Neural cell (in vitro differentiated cells): ENCODE measurements at regions not wholly inside any gene's neighbourhood (a gene's known extent, or its start where the extent isn't known, plus 50 kb on each side); places are given as distances from the start of the nearest gene placed in this dataset.
"Not testable (repeated sequence)": the region's sequence is repeated elsewhere in the genome, so short reads cannot be mapped to it uniquely, and the experiment has no call there.

Source experiments
- H2AFZ ChIP-seq: fragments of 200-600, 300-800 bp; sonication (generic), shearing (Covaris generic); 2 replicates; pipeline ENCODE4 v1.6.0; 2014; ENCODE audit warnings: low read depth, mild to moderate bottlenecking, antibody characterized with exemption, low read length, moderate library complexity
- H3F3A ChIP-seq: fragments of 200-600 bp; shearing (Covaris generic); 2 replicates; pipeline ENCODE4 v1.6.1; 2016; ENCODE audit warnings: mild to moderate bottlenecking, moderate library complexity, mixed read lengths, antibody characterized with exemption, low read length; ENCODE audit not compliant: insufficient read depth, poor library complexity, severe bottlenecking
- H3K27ac ChIP-seq: fragments of 200-600, 300-800 bp; sonication (generic), shearing (Covaris generic); 2 replicates; pipeline ENCODE4 v1.5.1; 2014; ENCODE audit warnings: mild to moderate bottlenecking, low read length, moderate library complexity
- H3K27me3 ChIP-seq: fragments of 300-800, 200-600 bp; sonication (generic), shearing (Covaris generic); 2 replicates; pipeline ENCODE4 v1.6.0; 2014; ENCODE audit warnings: mild to moderate bottlenecking, low read depth, low read length, moderate library complexity; ENCODE audit not compliant: insufficient read depth
- H3K36me3 ChIP-seq: fragments of 300-800, 200-600 bp; sonication (generic), shearing (Covaris generic); 2 replicates; pipeline ENCODE4 v1.5.1; 2014; ENCODE audit warnings: mild to moderate bottlenecking, antibody characterized with exemption, low read length, moderate library complexity; ENCODE audit not compliant: insufficient read depth
- H3K4me2 ChIP-seq: fragments of 300-800, 200-600 bp; sonication (generic), shearing (Covaris generic); 2 replicates; pipeline ENCODE4 v1.6.0; 2014; ENCODE audit warnings: mild to moderate bottlenecking, low read length
- H3K4me3 ChIP-seq: fragments of 300-800, 200-600 bp; sonication (generic), shearing (Covaris generic); 2 replicates; pipeline ENCODE4 v1.5.1; 2014; ENCODE audit warnings: mild to moderate bottlenecking, low read length, moderate library complexity
- H3K79me2 ChIP-seq: fragments of 200-600 bp; shearing (Covaris generic); replicated peaks from 2 replicates; pipeline ENCODE4 v1.6.0; 2014; ENCODE audit warnings: mild to moderate bottlenecking, low read length, moderate library complexity; ENCODE audit not compliant: insufficient read depth
- H3K9ac ChIP-seq: fragments of 300-800, 200-600 bp; sonication (generic), shearing (Covaris generic); 2 replicates; pipeline ENCODE4 v1.6.1; 2016; ENCODE audit warnings: mild to moderate bottlenecking, low read length, mixed read lengths
- H3K9me2 ChIP-seq: fragments of 200-600 bp; shearing (Covaris generic); 2 replicates; pipeline ENCODE4 v1.6.1; 2016; ENCODE audit warnings: mild to moderate bottlenecking, low read length, mixed read lengths; ENCODE audit not compliant: insufficient read depth
- H3K9me3 ChIP-seq: fragments of 200-600, 300-800 bp; sonication (generic), shearing (Covaris generic); 2 replicates; pipeline ENCODE4 v1.6.1; 2016; ENCODE audit warnings: mild to moderate bottlenecking, mixed run types, low read length, moderate library complexity, mixed read lengths
- H4K20me1 ChIP-seq: fragments of 200-600 bp; shearing (Covaris generic); 2 replicates; pipeline ENCODE4 v1.6.1; 2016; ENCODE audit warnings: mild to moderate bottlenecking, mixed run types; ENCODE audit not compliant: insufficient read depth
- EP300 ChIP-seq: fragments of 450-650 bp; conservative IDR thresholded peaks from 2 replicates; pipeline ENCODE4 v1.6.1; 2014; ENCODE audit warnings: antibody characterized with exemption, mild to moderate bottlenecking, moderate library complexity; ENCODE audit not compliant: poor library complexity, severe bottlenecking
- EZH2 ChIP-seq: fragments of 200-600, 300-800 bp; shearing (Covaris generic), sonication (generic); IDR thresholded peaks from 2 replicates; pipeline ENCODE4 v1.6.1; 2014; ENCODE audit warnings: antibody characterized with exemption, low read length, borderline replicate concordance, mild to moderate bottlenecking; ENCODE audit not compliant: insufficient read depth, poor library complexity, severe bottlenecking
- MXI1 ChIP-seq: fragments of 450-650 bp; conservative IDR thresholded peaks from 2 replicates; pipeline ENCODE4 v1.6.1; 2014; ENCODE audit warnings: antibody characterized with exemption, mild to moderate bottlenecking; ENCODE audit not compliant: poor library complexity, severe bottlenecking
- POLR2AphosphoS5 ChIP-seq: IDR thresholded peaks from 2 replicates; pipeline ENCODE4 v1.6.1; 2012
- RAD21 ChIP-seq: fragments of 450-650 bp; conservative IDR thresholded peaks from 2 replicates; pipeline ENCODE4 v1.6.1; 2014; ENCODE audit warnings: antibody characterized with exemption, mild to moderate bottlenecking, moderate library complexity
- REST ChIP-seq: IDR thresholded peaks from 2 replicates; pipeline ENCODE4 v1.6.1; 2012; ENCODE audit warnings: borderline replicate concordance
- SMC3 ChIP-seq: fragments of 450-650 bp; conservative IDR thresholded peaks from 2 replicates; pipeline ENCODE4 v1.6.1; 2014; ENCODE audit warnings: antibody characterized with exemption, mild to moderate bottlenecking, moderate library complexity; ENCODE audit not compliant: poor library complexity
- TAF1 ChIP-seq: IDR thresholded peaks from 2 replicates; pipeline ENCODE4 v1.6.1; 2012; ENCODE audit warnings: low read depth
- TF ChIP-seq, protein P1 (sequence below): fragments of 450-650 bp; IDR thresholded peaks from 2 replicates; pipeline ENCODE4 v1.5.1; 2014; ENCODE audit warnings: antibody characterized with exemption, mild to moderate bottlenecking, moderate library complexity; ENCODE audit not compliant: poor library complexity, severe bottlenecking

DNA sequence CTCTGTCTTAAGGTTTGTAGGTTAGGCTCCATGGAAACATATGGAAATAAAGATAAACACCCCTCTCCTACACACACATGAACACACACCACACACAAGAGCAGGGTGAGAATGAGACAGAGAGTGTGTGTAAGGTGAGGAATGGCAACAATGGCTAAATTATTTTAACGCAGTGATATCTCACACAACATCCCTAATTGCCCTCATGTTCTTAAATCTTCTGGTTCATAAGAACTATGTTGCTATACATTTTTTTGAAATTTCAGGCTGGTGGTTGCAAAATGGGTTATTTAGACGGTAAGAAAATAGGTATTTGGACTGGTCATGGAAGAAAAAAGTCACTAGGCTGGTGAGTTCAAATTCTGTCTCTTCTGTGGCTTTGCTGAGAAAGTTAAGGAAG, 316.7 kb upstream of the ESRRG start:
- Histone ChIP-seq H3K79me2 (no peaks in the 10 kb centered on the region), H3F3A (no peaks in the 10 kb centered on the region), H3K4me2 (no peak overlapping the region), H3K27ac (no peak overlapping the region), H3K9me2 (no peaks in the 10 kb centered on the region), H3K9me3 (no peaks in the 10 kb centered on the region), H3K9ac (no peak overlapping the region), H3K27me3 (no peaks in the 10 kb centered on the region), H4K20me1 (no peaks in the 10 kb centered on the region), H2AFZ (no peak overlapping the region), H3K4me3 (no peak overlapping the region), H3K36me3 (no peaks in the 10 kb centered on the region)
- TF ChIP-seq POLR2AphosphoS5 = no peak
- TF ChIP-seq MXI1 = no peak

- H4K20me1 ChIP-seq, H3K9me2 ChIP-seq, H3K27me3 ChIP-seq, H3F3A ChIP-seq, H3K9me3 ChIP-seq, H3K4me3 ChIP-seq, H3K27ac ChIP-seq, H3K4me2 ChIP-seq, H3K9ac ChIP-seq, H3K36me3 ChIP-seq, H2AFZ ChIP-seq, H3K79me2 ChIP-seq: not testable (repeated sequence)
These were observed 315.9 kb upstream of the ESRRG start for GRCh38 chr1:217039139-217039538.

- H3K27ac ChIP-seq = no peak overlapping the region
- H2AFZ ChIP-seq = no peak overlapping the region
- H3K9me3 ChIP-seq = no peaks in the 10 kb centered on the region
- H3K27me3 ChIP-seq = no peaks in the 10 kb centered on the region
- H3K4me2 ChIP-seq = no peak overlapping the region
- H3K79me2 ChIP-seq = no peaks in the 10 kb centered on the region
- H3K9me2 ChIP-seq = no peaks in the 10 kb centered on the region
- H3K36me3 ChIP-seq = no peaks in the 10 kb centered on the region
- TF ChIP-seq, protein P1, sequence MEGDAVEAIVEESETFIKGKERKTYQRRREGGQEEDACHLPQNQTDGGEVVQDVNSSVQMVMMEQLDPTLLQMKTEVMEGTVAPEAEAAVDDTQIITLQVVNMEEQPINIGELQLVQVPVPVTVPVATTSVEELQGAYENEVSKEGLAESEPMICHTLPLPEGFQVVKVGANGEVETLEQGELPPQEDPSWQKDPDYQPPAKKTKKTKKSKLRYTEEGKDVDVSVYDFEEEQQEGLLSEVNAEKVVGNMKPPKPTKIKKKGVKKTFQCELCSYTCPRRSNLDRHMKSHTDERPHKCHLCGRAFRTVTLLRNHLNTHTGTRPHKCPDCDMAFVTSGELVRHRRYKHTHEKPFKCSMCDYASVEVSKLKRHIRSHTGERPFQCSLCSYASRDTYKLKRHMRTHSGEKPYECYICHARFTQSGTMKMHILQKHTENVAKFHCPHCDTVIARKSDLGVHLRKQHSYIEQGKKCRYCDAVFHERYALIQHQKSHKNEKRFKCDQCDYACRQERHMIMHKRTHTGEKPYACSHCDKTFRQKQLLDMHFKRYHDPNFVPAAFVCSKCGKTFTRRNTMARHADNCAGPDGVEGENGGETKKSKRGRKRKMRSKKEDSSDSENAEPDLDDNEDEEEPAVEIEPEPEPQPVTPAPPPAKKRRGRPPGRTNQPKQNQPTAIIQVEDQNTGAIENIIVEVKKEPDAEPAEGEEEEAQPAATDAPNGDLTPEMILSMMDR = no peak
- TF ChIP-seq MXI1 (no peak), TAF1 (no peak), SMC3 (no peak), POLR2AphosphoS5 (no peak), EZH2 (no peak), EP300 (no peak), RAD21 (no peak)
- H3F3A ChIP-seq = no peaks in the 10 kb centered on the region
- no peak overlapping the region for H3K4me3 ChIP-seq
- H3K9ac ChIP-seq = no peak overlapping the region
- no peaks in the 10 kb centered on the region for H4K20me1 ChIP-seq
These were observed 313.5 kb upstream of the ESRRG start for GRCh38 chr1:217036757-217037156.

DNA sequence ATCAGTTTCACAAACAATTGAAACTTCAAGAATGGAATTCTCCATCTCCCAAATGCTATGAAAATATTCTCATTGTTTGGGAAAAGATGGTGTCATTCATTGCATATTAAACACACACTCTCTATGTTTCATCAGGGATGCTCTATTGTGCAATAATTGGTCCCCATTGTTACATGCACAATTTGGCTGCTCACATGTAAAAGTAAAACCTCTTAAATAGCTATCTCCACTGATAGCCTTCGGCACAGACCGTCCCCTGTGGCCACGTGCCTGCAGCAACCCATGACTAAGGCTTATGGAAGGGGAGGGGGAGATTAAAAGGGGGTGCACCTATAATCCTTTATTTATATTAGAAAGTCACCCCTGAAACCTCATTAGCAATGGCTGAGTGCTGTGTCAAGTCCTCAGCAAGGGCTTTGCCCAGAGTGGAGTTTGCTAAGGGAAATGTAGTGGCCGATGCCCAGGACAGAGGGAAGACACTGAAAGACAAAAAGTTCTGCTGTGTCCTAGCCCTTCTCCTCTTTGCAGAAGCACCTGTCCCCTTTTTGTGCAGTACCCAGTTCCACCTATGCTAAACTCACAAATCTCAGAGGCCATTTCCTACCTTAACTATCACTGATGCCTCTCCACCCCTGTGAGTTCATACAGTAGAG, 309.6 kb upstream of the ESRRG start:
- Histone ChIP-seq H3K4me2 (no peak overlapping the region), H3F3A (no peaks in the 10 kb centered on the region), H4K20me1 (no peaks in the 10 kb centered on the region), H3K9me3 (no peaks in the 10 kb centered on the region), H3K4me3 (no peak overlapping the region), H3K27ac (no peak overlapping the region), H3K9ac (no peak overlapping the region), H3K79me2 (no peaks in the 10 kb centered on the region), H3K27me3 (no peaks in the 10 kb centered on the region), H2AFZ (no peak overlapping the region), H3K9me2 (no peaks in the 10 kb centered on the region), H3K36me3 (no peaks in the 10 kb centered on the region)
- no peak for TF ChIP-seq POLR2AphosphoS5
- no peak for TF ChIP-seq RAD21
- no peak for TF ChIP-seq REST
- no peak for TF ChIP-seq TAF1
- TF ChIP-seq EZH2 = no peak
- TF ChIP-seq, protein P1 = no peak
